K562 (cell line): ENCODE measurements at regions not wholly inside any gene's neighbourhood (a gene's known extent, or its start where the extent isn't known, plus 50 kb on each side); places are given as distances from the start of the nearest gene placed in this dataset.

ENCODE experiments used
- ATAC-seq: fragments of 200-7000 bp; cut with Tn5 transposase; 3 replicates; pipeline ENCODE4 v1.9.1; 2020; ENCODE audit warnings: moderate library complexity
- BruUV-seq: library from RNA; stranded (reverse); fragments of 400-500 nt; replicated peaks from 2 replicates; lab custom pipeline; 2021; lab: Mats Ljungman, UMichigan
- CTCF ChIA-PET: fragments of 300-600 bp; formaldehyde crosslinking; extraction: SDS; loops from one replicate; lab custom pipeline; 2021; ENCODE audit warnings: low intra/inter-chr PET ratio; lab: Yijun Ruan, JAX
- POLR2A ChIA-PET: fragments of 300-600, 350-650 bp; sonication (Branson Sonifier 250); formaldehyde crosslinking; extraction: SDS; loops from one replicate; lab custom pipeline; 2021; ENCODE audit warnings: antibody characterized with exemption, inconsistent platforms; lab: Yijun Ruan, JAX
- DNase-seq, 4 experiments: peaks; one replicate each; pipeline versions ENCODE4 v3.0.0 to v3.0.0-alpha.2; 2011 to 2018; ENCODE audit warnings: low spot score in 3 of 4, mixed read lengths in 3 of 4; ENCODE audit errors: extremely low read depth in 1 of 4
- FAIRE-seq: peaks from 2 replicates; lab custom pipeline; 2011; peaks lifted over from hg19 to GRCh38; lab: Jason Lieb, UNC
- H2AFZ ChIP-seq: 2 replicates; pipeline ENCODE4 v1.6.0; 2011; ENCODE audit warnings: low read depth, low read length, control low read depth, inconsistent platforms
- H3K27ac ChIP-seq: fragments of 200-600 bp; 3 replicates; pipeline ENCODE4 v1.8.0; 2011; ENCODE audit warnings: low read depth, mild to moderate bottlenecking, control low read depth, inconsistent platforms, low read length, moderate library complexity, mixed read lengths; ENCODE audit errors: extremely low read depth
- H3K27me3 ChIP-seq, 2 experiments: fragments of 300-600 bp in 1 of 2; 2 replicates in 1 of 2; 3 replicates in 1 of 2; pipeline versions ENCODE4 v1.6.0 to v1.8.0; 2011; ENCODE audit warnings: inconsistent platforms in 2 of 2, low read length in 2 of 2, mild to moderate bottlenecking in 1 of 2, mixed read lengths in 1 of 2, moderate library complexity in 1 of 2; ENCODE audit not compliant: control insufficient read depth in 2 of 2, insufficient read depth in 2 of 2
- H3K36me3 ChIP-seq: fragments of 300-600 bp; 3 replicates; pipeline ENCODE4 v1.8.0; 2011; ENCODE audit warnings: mild to moderate bottlenecking, low read length, inconsistent platforms; ENCODE audit not compliant: control insufficient read depth, insufficient read depth
- H3K4me1 ChIP-seq, 2 experiments: fragments of 200-600 bp in 1 of 2; replicated peaks in 1 of 2; 2 replicates in 1 of 2; 3 replicates in 1 of 2; pipeline versions ENCODE4 v1.5.1 to v1.8.0; 2011; ENCODE audit warnings: inconsistent platforms in 2 of 2, low read length in 2 of 2, mild to moderate bottlenecking in 1 of 2, mixed read lengths in 1 of 2, moderate library complexity in 1 of 2; ENCODE audit not compliant: control insufficient read depth in 2 of 2, insufficient read depth in 2 of 2
- H3K4me2 ChIP-seq: 2 replicates; pipeline ENCODE4 v1.6.1; 2011; ENCODE audit warnings: low read length, control low read depth, inconsistent platforms, mixed read lengths; ENCODE audit not compliant: insufficient read depth
- H3K4me3 ChIP-seq: fragments of 200-600 bp; sonication (generic), shearing (Covaris generic); 2 replicates; pipeline ENCODE4 v1.5.1; 2016; ENCODE audit warnings: control low read depth, inconsistent platforms
- H3K79me2 ChIP-seq: fragments of 200-600 bp; 3 replicates; pipeline ENCODE4 v1.8.0; 2011; ENCODE audit warnings: low read length, inconsistent platforms; ENCODE audit not compliant: control insufficient read depth, insufficient read depth
- H3K9ac ChIP-seq, 2 experiments: 2 replicates each; pipeline versions ENCODE4 v1.6.0 to v1.6.1; 2011; ENCODE audit warnings: low read depth in 2 of 2, low read length in 2 of 2, control low read depth in 1 of 2, inconsistent platforms in 1 of 2, mild to moderate bottlenecking in 1 of 2, mixed read lengths in 1 of 2; ENCODE audit not compliant: insufficient read depth in 1 of 2
- H3K9me1 ChIP-seq: one replicate; pipeline ENCODE4 v1.6.0; 2011; ENCODE audit warnings: inconsistent platforms, mild to moderate bottlenecking, low read length, moderate library complexity; ENCODE audit not compliant: control insufficient read depth, insufficient read depth
- H3K9me3 ChIP-seq: replicated peaks from 2 replicates; pipeline ENCODE4 v1.5.1; 2011; ENCODE audit warnings: low read depth, low read length, inconsistent platforms; ENCODE audit not compliant: control insufficient read depth, insufficient read depth
- H4K20me1 ChIP-seq: replicated peaks from 2 replicates; pipeline ENCODE4 v1.6.1; 2011; ENCODE audit warnings: low read length, inconsistent platforms, mixed read lengths; ENCODE audit not compliant: control insufficient read depth, insufficient read depth
- BRD4 ChIP-seq: fragments of 200-600 bp; sonication (generic); IDR thresholded peaks from 2 replicates; pipeline ENCODE4 v1.6.1; 2017; ENCODE audit warnings: inconsistent platforms
- CEBPG ChIP-seq, 3 experiments: fragments of 200-800 bp in 1 of 3; sonication (Bioruptor generic) in 1 of 3; sonication (generic) in 1 of 3; formaldehyde crosslinking in 1 of 3; IDR thresholded peaks in 2 of 3; conservative IDR thresholded peaks in 1 of 3; 2 replicates each; pipeline versions ENCODE4 v1.6.1 to v1.8.0; 2016 to 2022; ENCODE audit warnings: missing compliant biosample characterization in 2 of 3, missing genetic modification characterization in 2 of 3, mild to moderate bottlenecking in 1 of 3, missing genetic modification reagents in 1 of 3
- CHD2 ChIP-seq: IDR thresholded peaks from 2 replicates; pipeline ENCODE4 v1.6.1; 2011; ENCODE audit warnings: low read depth, low read length
- E2F3 ChIP-seq: fragments of 250-450 bp; sonication (Bioruptor Pico); IDR thresholded peaks from 2 replicates; pipeline ENCODE4 v1.4.0; 2020; ENCODE audit warnings: mild to moderate bottlenecking
- HIVEP1 ChIP-seq: fragments of 250-450 bp; sonication (Bioruptor Pico); IDR thresholded peaks from 2 replicates; pipeline ENCODE4 v1.4.0; 2020; ENCODE audit warnings: mild to moderate bottlenecking
- HOXB6 ChIP-seq: fragments of 250-450 bp; sonication (Bioruptor Pico); IDR thresholded peaks from 2 replicates; pipeline ENCODE4 v1.5.1; 2022; ENCODE audit warnings: mild to moderate bottlenecking, borderline replicate concordance
- KDM5B ChIP-seq: fragments of 200-600 bp; sonication (generic); IDR thresholded peaks from 2 replicates; pipeline ENCODE4 v1.6.1; 2012; ENCODE audit warnings: low read depth, mild to moderate bottlenecking, moderate library complexity, low read length, control low read depth, inconsistent platforms; ENCODE audit not compliant: insufficient replicate concordance
- POLR2A ChIP-seq: fragments of 450-650 bp; conservative IDR thresholded peaks from 2 replicates; pipeline ENCODE4 v1.6.1; 2016
- ZKSCAN3 ChIP-seq: fragments of 250-450 bp; sonication (Bioruptor Pico); IDR thresholded peaks from 2 replicates; pipeline ENCODE4 v1.4.0; 2020
- ZNF316 ChIP-seq: fragments of 450-650 bp; IDR thresholded peaks from 2 replicates; pipeline ENCODE4 v1.6.1; 2016
- ZNF41 ChIP-seq: fragments of 250-450 bp; sonication (Bioruptor Pico); conservative IDR thresholded peaks from 2 replicates; pipeline ENCODE4 v1.4.0; 2020; ENCODE audit warnings: mild to moderate bottlenecking
- ZNF444 ChIP-seq: fragments of 250-450 bp; sonication (Bioruptor Pico); IDR thresholded peaks from 2 replicates; pipeline ENCODE4 v1.4.0; 2020; ENCODE audit warnings: mild to moderate bottlenecking, moderate library complexity
- ZNF586 ChIP-seq: fragments of 450-650 bp; formaldehyde crosslinking; conservative IDR thresholded peaks from 2 replicates; pipeline ENCODE4 v1.4.0; 2020; ENCODE audit warnings: mild to moderate bottlenecking, moderate library complexity
- WGBS: fragments of 100-300 bp; shearing (Covaris generic); methylation state at CpG from one replicate; pipeline ENCODE4 v1.1.6; 2016; ENCODE audit warnings: low coverage, mixed read lengths; ENCODE audit not compliant: insufficient coverage; ENCODE audit errors: missing lambda C conversion rate; 5-methylcytosine and 5-hydroxymethylcytosine counted together
- in situ Hi-C: fragments of 300-500 bp; cut with MboI; formaldehyde crosslinking; loops from 4 replicates; pipeline ENCODE4 v1.15.0; 2018; ENCODE audit warnings: inconsistent platforms, mixed read lengths
- intact Hi-C: fragments of 100-400 bp; cut with micrococcal nuclease; formaldehyde crosslinking; loops from 2 replicates; pipeline ENCODE4 v1.14.2; 2022
- TF ChIP-seq, protein P1 (sequence below): sonication (generic); formaldehyde crosslinking; IDR thresholded peaks from 2 replicates; pipeline ENCODE4 v1.8.1; 2023; ENCODE audit warnings: mild to moderate bottlenecking, missing genetic modification reagents
- TF ChIP-seq, protein P2 (sequence below): fragments of 450-650 bp; IDR thresholded peaks from 2 replicates; pipeline ENCODE4 v1.6.1; 2016; ENCODE audit warnings: low read depth, mild to moderate bottlenecking, moderate library complexity

- H3K79me2 ChIP-seq: peaks cover 12% of the 10 kb centered on the region; the same call in 2 of the 3 replicates
- ChIA-PET CTCF (no interaction called here), POLR2A (interaction anchor here (0.7 kb wide), 1 partner anchor 13 kb away, joined by 3 read pairs; no protein-coding TSS in a partner anchor)
- BruUV-seq: no TSS peak
- no peaks in the 10 kb centered on the region for H3K27me3 ChIP-seq
- WGBS: 18% methylated on average over 6 of the region's 6 CpGs
- FAIRE-seq: no peak
- H3K4me1 ChIP-seq: no peaks in the 10 kb centered on the region
- intact Hi-C loops (no loop called here), in situ Hi-C loops (no loop called here)
- H2AFZ ChIP-seq: no peak overlapping the region
- H3K9ac ChIP-seq: no peak overlapping the region
- no peaks in the 10 kb centered on the region for H3K9me1 ChIP-seq
- H3K9me3 ChIP-seq: no peaks in the 10 kb centered on the region
- H3K27ac ChIP-seq: no peak overlapping the region
- H3K4me2 ChIP-seq: no peak overlapping the region
- H3K4me3 ChIP-seq: no peak overlapping the region
- peaks cover 5% of the 10 kb centered on the region; the same call in 1 of the 2 replicates for H4K20me1 ChIP-seq
- no peak for ATAC-seq
- no peak for DNase-seq
- peaks cover 21% of the 10 kb centered on the region; the same call in 2 of the 3 replicates for H3K36me3 ChIP-seq
- TF ChIP-seq E2F3 (no peak), ZNF444 (CRISPR knock-in tag) (no peak), KDM5B (no peak), HOXB6 (CRISPR knock-in tag) (no peak), BRD4 (no peak), ZNF41 (CRISPR knock-in tag) (no peak), ZNF586 (CRISPR knock-in tag) (no peak), ZKSCAN3 (no peak), POLR2A (no peak), CEBPG (CRISPR knock-in tag; IDR thresholded peaks at IDR 0.05) (no peak), CEBPG (tag; conservative IDR thresholded peaks at IDR 0.05 in 1 of 2, IDR thresholded peaks at IDR 0.05 in 1 of 2) (no peak), ZNF316 (no peak), HIVEP1 (CRISPR knock-in tag) (no peak), CHD2 (no peak)
- TF ChIP-seq, protein P1, sequence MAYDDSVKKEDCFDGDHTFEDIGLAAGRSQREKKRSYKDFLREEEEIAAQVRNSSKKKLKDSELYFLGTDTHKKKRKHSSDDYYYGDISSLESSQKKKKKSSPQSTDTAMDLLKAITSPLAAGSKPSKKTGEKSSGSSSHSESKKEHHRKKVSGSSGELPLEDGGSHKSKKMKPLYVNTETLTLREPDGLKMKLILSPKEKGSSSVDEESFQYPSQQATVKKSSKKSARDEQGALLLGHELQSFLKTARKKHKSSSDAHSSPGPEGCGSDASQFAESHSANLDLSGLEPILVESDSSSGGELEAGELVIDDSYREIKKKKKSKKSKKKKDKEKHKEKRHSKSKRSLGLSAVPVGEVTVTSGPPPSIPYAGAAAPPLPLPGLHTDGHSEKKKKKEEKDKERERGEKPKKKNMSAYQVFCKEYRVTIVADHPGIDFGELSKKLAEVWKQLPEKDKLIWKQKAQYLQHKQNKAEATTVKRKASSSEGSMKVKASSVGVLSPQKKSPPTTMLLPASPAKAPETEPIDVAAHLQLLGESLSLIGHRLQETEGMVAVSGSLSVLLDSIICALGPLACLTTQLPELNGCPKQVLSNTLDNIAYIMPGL: no peak
- TF ChIP-seq, protein P2, sequence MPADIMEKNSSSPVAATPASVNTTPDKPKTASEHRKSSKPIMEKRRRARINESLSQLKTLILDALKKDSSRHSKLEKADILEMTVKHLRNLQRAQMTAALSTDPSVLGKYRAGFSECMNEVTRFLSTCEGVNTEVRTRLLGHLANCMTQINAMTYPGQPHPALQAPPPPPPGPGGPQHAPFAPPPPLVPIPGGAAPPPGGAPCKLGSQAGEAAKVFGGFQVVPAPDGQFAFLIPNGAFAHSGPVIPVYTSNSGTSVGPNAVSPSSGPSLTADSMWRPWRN: no peak
These were observed 286.9 kb downstream of the NPIPA8 start for GRCh38 chr16:18049547-18050133.
